Pancreas (tissue), 10 donors: ENCODE measurements at regions not wholly inside any gene's neighbourhood (a gene's known extent, or its start where the extent isn't known, plus 50 kb on each side); places are given as distances from the start of the nearest gene placed in this dataset.
"Not testable (repeated sequence)": the region's sequence is repeated elsewhere in the genome, so short reads cannot be mapped to it uniquely, and the experiment has no call there.

ENCODE experiments used
- ATAC-seq, 4 donors: fragments of 200-7000 bp; cut with Tn5 transposase; one replicate each; pipeline versions ENCODE4 v1.8.0 to v1.9.1; 2020; ENCODE audit warnings: mild to moderate bottlenecking in 4 of 4, moderate library complexity in 4 of 4
- DNase-seq, 6 donors: peaks; one replicate each; pipeline ENCODE4 v3.0.0-alpha.2; 2020
- FAIRE-seq: peaks from 2 replicates; lab custom pipeline; 2012; peaks lifted over from hg19 to GRCh38; lab: Jason Lieb, UNC
- H3K27ac ChIP-seq, 4 donors: fragments of 200-600 bp; sonication (generic); 1 replicate in 3 of 4; 2 replicates in 1 of 4; pipeline versions ENCODE4 v1.5.0 to v1.8.0; 2020
- H3K27me3 ChIP-seq, 4 donors: fragments of 200-600 bp; one replicate each; pipeline ENCODE4 v1.8.0; 2021
- H3K36me3 ChIP-seq, 3 donors: fragments of 200-600 bp; sonication (generic) in 1 of 3; one replicate each; pipeline versions ENCODE4 v1.5.0 to v1.8.0; 2020 to 2021
- H3K4me1 ChIP-seq, 3 donors: fragments of 200-600 bp; one replicate each; pipeline ENCODE4 v1.8.0; 2021
- H3K4me3 ChIP-seq, 4 donors: fragments of 200-600 bp; sonication (generic) in 2 of 4; one replicate each; pipeline versions ENCODE4 v1.5.0 to v1.8.0; 2020 to 2021
- H3K9me3 ChIP-seq, 4 donors: fragments of 200-600 bp; one replicate each; pipeline ENCODE4 v1.8.0; 2021
- CTCF ChIP-seq, 4 donors: fragments of 200-600 bp; sonication (generic) in 3 of 4; IDR thresholded peaks; one replicate each; pipeline versions ENCODE4 v1.5.0 to v1.8.0; 2021; ENCODE audit warnings: antibody characterized with exemption in 4 of 4
- WGBS, 2 donors: extraction: QIAGEN DNeasy Blood & Tissue Kit; methylation state at CpG; one replicate each; pipeline ENCODE4 v1.1.7; 2013; 5-methylcytosine and 5-hydroxymethylcytosine counted together
- intact Hi-C, 3 donors: fragments of 100-400 bp; cut with DNase I; formaldehyde crosslinking; loops; one replicate each; pipeline versions ENCODE4 v1.11.1 to v1.14.2; 2022
- donor health status: healthy with polysubstance abuse.
- donor health status: DM: no; HTN: no; CAD: no; lungs with moderate emphysema.
- donor health status: DM: no; HTN: no; CAD: no.
- donor health status: control.
- donor health status: control.
- donor health status: Bipolar disorder and iron deficiency.
- donor health status: DM: yes; HTN: yes; CAD: no.
- donor health status: DM: no; HTN: no; CAD: no.
- donor health status: DM: no; HTN: no; CAD: no.
- donor health status: DM: yes; HTN: yes; CAD: no.

- DNase-seq (no peak), ATAC-seq (no peak), FAIRE-seq (no peak)
- Histone ChIP-seq H3K27ac (no peak overlapping the region), H3K4me3 (no peak overlapping the region), H3K27me3 (peaks cover 0 to 3% (median 0%) of the 10 kb centered on the region in 4 donors), H3K36me3 (no peaks in the 10 kb centered on the region), H3K4me1 (no peaks in the 10 kb centered on the region), H3K9me3 (no peaks in the 10 kb centered on the region)
- WGBS, 2 donors = 44 to 62% methylated on average over 5 of the region's 5 CpGs
- TF ChIP-seq CTCF (IDR thresholded peaks at IDR 0.05) = no peak
- intact Hi-C loops = no loop called here
These were observed 84.4 kb upstream of the XYLT1 start for GRCh38 chr16:17555176-17555575.

GRCh38 chr16:17552351-17552750 is 81.6 kb upstream of the XYLT1 start:
- DNase-seq (no peak), ATAC-seq (no peak), FAIRE-seq (no peak)
- intact Hi-C loops = no loop called here
- 72 to 83% methylated on average over 5 of the region's 5 CpGs for WGBS, 2 donors
- no peaks in the 10 kb centered on the region for H3K27me3 ChIP-seq
- H3K27ac ChIP-seq = no peak overlapping the region
- no peaks in the 10 kb centered on the region for H3K9me3 ChIP-seq
- H3K36me3 ChIP-seq = no peaks in the 10 kb centered on the region
- no peaks in the 10 kb centered on the region for H3K4me1 ChIP-seq
- no peak overlapping the region for H3K4me3 ChIP-seq
- TF ChIP-seq CTCF (IDR thresholded peaks at IDR 0.05) = no peak

GRCh38 chr16:17551682-17552081 is 80.9 kb upstream of the XYLT1 start:
- H3K36me3 ChIP-seq, H3K27me3 ChIP-seq, H3K9me3 ChIP-seq, H3K4me1 ChIP-seq, intact Hi-C loops, DNase-seq, H3K4me3 ChIP-seq, H3K27ac ChIP-seq, ATAC-seq, FAIRE-seq: not testable (repeated sequence)
- WGBS, 2 donors = 72 to 91% methylated on average over 6 of the region's 6 CpGs

GRCh38 chr16:17548825-17549224 is 78.1 kb upstream of the XYLT1 start:
- no peak for ATAC-seq
- WGBS, 2 donors = 44 to 61% methylated on average over 4 of the region's 4 CpGs
- intact Hi-C loops = no loop called here
- no peak for FAIRE-seq
- Histone ChIP-seq H3K27ac (no peak overlapping the region), H3K9me3 (no peaks in the 10 kb centered on the region), H3K36me3 (no peaks in the 10 kb centered on the region), H3K27me3 (no peaks in the 10 kb centered on the region), H3K4me1 (no peaks in the 10 kb centered on the region), H3K4me3 (no peak overlapping the region)
- DNase-seq = no peak
- no peak for TF ChIP-seq CTCF (IDR thresholded peaks at IDR 0.05)

- FAIRE-seq (no peak), ATAC-seq (no peak), DNase-seq (no peak)
- Histone ChIP-seq H3K4me1 (no peaks in the 10 kb centered on the region), H3K36me3 (no peaks in the 10 kb centered on the region), H3K9me3 (no peaks in the 10 kb centered on the region), H3K27ac (no peak overlapping the region), H3K27me3 (no peaks in the 10 kb centered on the region), H3K4me3 (no peak overlapping the region)
- WGBS, 2 donors = 48 to 54% methylated on average over 3 of the region's 3 CpGs
- intact Hi-C loops = no loop called here
- no peak for TF ChIP-seq CTCF (IDR thresholded peaks at IDR 0.05)
These were observed 74.0 kb upstream of the XYLT1 start for GRCh38 chr16:17544785-17545184.

- Histone ChIP-seq H3K9me3 (no peaks in the 10 kb centered on the region), H3K4me1 (no peaks in the 10 kb centered on the region), H3K4me3 (no peak overlapping the region), H3K27ac (no peak overlapping the region), H3K27me3 (no peaks in the 10 kb centered on the region), H3K36me3 (no peaks in the 10 kb centered on the region)
- 85 to 95% methylated on average over 2 of the region's 2 CpGs for WGBS, 2 donors
- DNase-seq (no peak), FAIRE-seq (no peak), ATAC-seq (no peak)
- intact Hi-C loops = no loop called here
- TF ChIP-seq CTCF (IDR thresholded peaks at IDR 0.05) = no peak
These were observed 73.5 kb upstream of the XYLT1 start for GRCh38 chr16:17544304-17544703.
